IMR-90 (cell line): ENCODE measurements at regions not wholly inside any gene's neighbourhood (a gene's known extent, or its start where the extent isn't known, plus 50 kb on each side); places are given as distances from the start of the nearest gene placed in this dataset.

Experiments used
- ATAC-seq: fragments of 200-7000 bp; cut with Tn5 transposase; 2 replicates; pipeline ENCODE4 v1.9.1; 2020; ENCODE audit warnings: low read depth, mild to moderate bottlenecking, moderate library complexity
- BruUV-seq: library from RNA; stranded (reverse); fragments of 400-500 nt; replicated peaks from 2 replicates; lab custom pipeline; 2021; lab: Mats Ljungman, UMichigan
- CTCF ChIA-PET: fragments of 300-600 bp; formaldehyde crosslinking; extraction: SDS; loops from one replicate; lab custom pipeline; 2021; ENCODE audit warnings: antibody characterized with exemption; lab: Yijun Ruan, JAX
- POLR2A ChIA-PET: fragments of 300-600 bp; sonication (Branson Sonifier 250); formaldehyde crosslinking; loops from one replicate; lab custom pipeline; 2022; ENCODE audit warnings: antibody characterized with exemption; ENCODE audit not compliant: unreplicated experiment; lab: Charles Lee
- DNase-seq: peaks from one replicate; pipeline ENCODE4 v3.0.0; 2013
- H2AFZ ChIP-seq: replicated peaks from 2 replicates; pipeline ENCODE3; 2013; ENCODE audit warnings: low read length, mild to moderate bottlenecking; ENCODE audit not compliant: poor library complexity
- H2AK5ac ChIP-seq: 2 replicates; pipeline ENCODE4 v1.6.1; 2013; ENCODE audit warnings: low read depth, low read length, inconsistent platforms
- H2AK9ac ChIP-seq: replicated peaks from 2 replicates; pipeline ENCODE3; 2013; ENCODE audit warnings: mild to moderate bottlenecking, low read depth, low read length, moderate library complexity; ENCODE audit not compliant: poor library complexity
- H2BK120ac ChIP-seq: 2 replicates; pipeline ENCODE4 v1.6.1; 2013; ENCODE audit warnings: low read depth, low read length, inconsistent platforms
- H2BK15ac ChIP-seq: 3 replicates; pipeline ENCODE4 v1.6.1; 2013; ENCODE audit warnings: low read depth, low read length, inconsistent platforms
- H2BK20ac ChIP-seq: 2 replicates; pipeline ENCODE4 v1.6.1; 2013; ENCODE audit warnings: low read depth, mild to moderate bottlenecking, inconsistent platforms, low read length, moderate library complexity
- H2BK5ac ChIP-seq: 2 replicates; pipeline ENCODE4 v1.6.1; 2013; ENCODE audit warnings: mild to moderate bottlenecking, low read depth, low read length, inconsistent platforms; ENCODE audit not compliant: poor library complexity, severe bottlenecking
- H3K14ac ChIP-seq: replicated peaks from 2 replicates; pipeline ENCODE4 v1.6.1; 2013; ENCODE audit warnings: low read depth, low read length, inconsistent platforms
- H3K18ac ChIP-seq: 2 replicates; pipeline ENCODE4 v1.6.1; 2013; ENCODE audit warnings: low read depth, low read length, control low read depth
- H3K23ac ChIP-seq: 2 replicates; pipeline ENCODE4 v1.6.1; 2013; ENCODE audit warnings: low read depth, low read length, inconsistent platforms
- H3K27ac ChIP-seq: 2 replicates; pipeline ENCODE4 v1.5.1; 2013; ENCODE audit warnings: mild to moderate bottlenecking, control low read depth, low read length; ENCODE audit not compliant: insufficient read depth
- H3K27me3 ChIP-seq: 2 replicates; pipeline ENCODE4 v1.6.1; 2013; ENCODE audit warnings: low read length; ENCODE audit not compliant: control insufficient read depth, insufficient read depth
- H3K36me3 ChIP-seq: 2 replicates; pipeline ENCODE4 v1.6.1; 2013; ENCODE audit warnings: low read length, mixed read lengths; ENCODE audit not compliant: control insufficient read depth, insufficient read depth
- H3K4ac ChIP-seq: 2 replicates; pipeline ENCODE4 v1.6.1; 2013; ENCODE audit warnings: low read depth, low read length, inconsistent platforms
- H3K4me1 ChIP-seq: 2 replicates; pipeline ENCODE4 v1.6.1; 2013; ENCODE audit warnings: low read length, mixed read lengths; ENCODE audit not compliant: control insufficient read depth, insufficient read depth
- H3K4me2 ChIP-seq: 2 replicates; pipeline ENCODE4 v1.6.1; 2013; ENCODE audit warnings: low read depth, mild to moderate bottlenecking, control low read depth, low read length, moderate library complexity
- H3K4me3 ChIP-seq: 2 replicates; pipeline ENCODE4 v1.5.1; 2013; ENCODE audit warnings: low read depth, mild to moderate bottlenecking, control low read depth, low read length, moderate library complexity; ENCODE audit not compliant: insufficient read depth
- H3K56ac ChIP-seq: 2 replicates; pipeline ENCODE4 v1.6.1; 2013; ENCODE audit warnings: low read length, inconsistent platforms; ENCODE audit not compliant: insufficient read depth; ENCODE audit errors: extremely low read depth
- H3K79me1 ChIP-seq, 2 experiments: 2 replicates each; pipeline ENCODE4 v1.6.1; 2013; ENCODE audit warnings: low read length in 2 of 2, inconsistent platforms in 1 of 2, low read depth in 1 of 2
- H3K9ac ChIP-seq: 2 replicates; pipeline ENCODE4 v1.6.1; 2013; ENCODE audit warnings: low read depth, low read length, control low read depth
- H3K9me1 ChIP-seq: 2 replicates; pipeline ENCODE4 v1.6.1; 2013; ENCODE audit warnings: low read length, inconsistent platforms; ENCODE audit not compliant: insufficient read depth
- H3K9me3 ChIP-seq: 2 replicates; pipeline ENCODE4 v1.6.1; 2013; ENCODE audit warnings: low read length; ENCODE audit not compliant: control insufficient read depth, insufficient read depth
- H4K20me1 ChIP-seq: 2 replicates; pipeline ENCODE4 v1.6.1; 2013; ENCODE audit warnings: low read length, inconsistent platforms; ENCODE audit not compliant: insufficient read depth
- H4K5ac ChIP-seq: 2 replicates; pipeline ENCODE4 v1.6.1; 2013; ENCODE audit warnings: mild to moderate bottlenecking, low read depth, low read length, control low read depth
- H4K8ac ChIP-seq, 2 experiments: 2 replicates each; pipeline ENCODE4 v1.6.1; 2013; ENCODE audit warnings: low read depth in 2 of 2, low read length in 2 of 2, control low read depth in 1 of 2, inconsistent platforms in 1 of 2
- H4K91ac ChIP-seq: 2 replicates; pipeline ENCODE4 v1.6.1; 2013; ENCODE audit warnings: low read depth, low read length, inconsistent platforms; ENCODE audit not compliant: insufficient read depth
- SMC3 ChIP-seq: fragments of 150-350 bp; IDR thresholded peaks from 2 replicates; pipeline ENCODE4 v1.6.1; 2016; ENCODE audit warnings: low read depth, mild to moderate bottlenecking, antibody characterized with exemption, low read length, moderate library complexity
- USF2 ChIP-seq: fragments of 150-350 bp; IDR thresholded peaks from 2 replicates; pipeline ENCODE4 v1.6.1; 2017; ENCODE audit warnings: mild to moderate bottlenecking, antibody characterized with exemption, low read length, low read depth
- WGBS, 2 experiments: methylation state at CpG; one replicate each; pipeline versions ENCODE4 v1.1.5 to v1.1.7; 2013; ENCODE audit warnings: missing lambda C conversion rate in 2 of 2; ENCODE audit not compliant: insufficient read length in 1 of 2; ENCODE audit errors: extremely low coverage in 2 of 2; 5-methylcytosine and 5-hydroxymethylcytosine counted together
- dilution Hi-C: fragments of 300-500 bp; cut with HindIII; formaldehyde crosslinking; loops from one replicate; pipeline ENCODE4 v1.14.3; 2018; ENCODE audit warnings: low sequenced_read_pairs; ENCODE audit not compliant: unreplicated experiment
- in situ Hi-C: fragments of 300-500 bp; cut with MboI; formaldehyde crosslinking; loops from 3 replicates; pipeline ENCODE4 v1.14.3; 2019; ENCODE audit warnings: low sequenced_read_pairs, inconsistent platforms, mixed read lengths
- intact Hi-C: fragments of 100-400 bp; cut with micrococcal nuclease; formaldehyde crosslinking; loops from 2 replicates; pipeline ENCODE4 v1.10.0; 2022

- no peak overlapping the region for H2BK20ac ChIP-seq
- H3K9ac ChIP-seq = no peak overlapping the region
- H2BK15ac ChIP-seq = no peak overlapping the region
- H2AFZ ChIP-seq = no peak overlapping the region
- H4K8ac ChIP-seq = no peak overlapping the region
- H2AK9ac ChIP-seq = no peak overlapping the region
- H3K18ac ChIP-seq = no peak overlapping the region
- H3K27ac ChIP-seq = no peak overlapping the region
- no peaks in the 10 kb centered on the region for H3K79me1 ChIP-seq
- H2AK5ac ChIP-seq = no peak overlapping the region
- H2BK5ac ChIP-seq = no peak overlapping the region
- intact Hi-C loops (loop anchor here (10.0 kb wide), 1 partner anchor 507 kb away; no protein-coding TSS in a partner anchor), in situ Hi-C loops (no loop called here), dilution Hi-C loops (no loop called here)
- no peak overlapping the region for H3K4ac ChIP-seq
- no TSS peak for BruUV-seq
- H4K20me1 ChIP-seq = no peaks in the 10 kb centered on the region
- no peaks in the 10 kb centered on the region for H3K9me1 ChIP-seq
- DNase-seq (no peak), ATAC-seq (no peak)
- H4K91ac ChIP-seq = no peak overlapping the region
- H4K5ac ChIP-seq = no peak overlapping the region
- no peak overlapping the region for H3K56ac ChIP-seq
- H3K4me3 ChIP-seq = no peak overlapping the region
- H3K36me3 ChIP-seq = no peaks in the 10 kb centered on the region
- H2BK120ac ChIP-seq = no peak overlapping the region
- no peak for TF ChIP-seq SMC3
- no peak for TF ChIP-seq USF2
- no peak overlapping the region for H3K14ac ChIP-seq
- no peak overlapping the region for H3K4me2 ChIP-seq
- H3K27me3 ChIP-seq = no peaks in the 10 kb centered on the region
- WGBS, 2 experiments = no CpG with 5 or more reads among the region's 3 CpGs
- no peaks in the 10 kb centered on the region for H3K4me1 ChIP-seq
- H3K23ac ChIP-seq = no peak overlapping the region
- no peaks in the 10 kb centered on the region; the same call in 1 of the 2 replicates for H3K9me3 ChIP-seq
- CTCF ChIA-PET = no interaction called here
- POLR2A ChIA-PET = no interaction called here
These were observed 639.7 kb downstream of the STK39 start for GRCh38 chr2:167607731-167608130.
